HG02759 (cell line): ENCODE measurements at regions not wholly inside any gene's neighbourhood (a gene's known extent, or its start where the extent isn't known, plus 50 kb on each side); places are given as distances from the start of the nearest gene placed in this dataset.
"Not testable (repeated sequence)": the region's sequence is repeated elsewhere in the genome, so short reads cannot be mapped to it uniquely, and the experiment has no call there.

ENCODE experiments used
- ATAC-seq: cut with Tn5 transposase; IDR thresholded peaks from one replicate; pipeline ENCODE4 v1.9.1; 2021; ENCODE audit warnings: mild to moderate bottlenecking, moderate library complexity; ENCODE audit not compliant: unreplicated experiment

DNA sequence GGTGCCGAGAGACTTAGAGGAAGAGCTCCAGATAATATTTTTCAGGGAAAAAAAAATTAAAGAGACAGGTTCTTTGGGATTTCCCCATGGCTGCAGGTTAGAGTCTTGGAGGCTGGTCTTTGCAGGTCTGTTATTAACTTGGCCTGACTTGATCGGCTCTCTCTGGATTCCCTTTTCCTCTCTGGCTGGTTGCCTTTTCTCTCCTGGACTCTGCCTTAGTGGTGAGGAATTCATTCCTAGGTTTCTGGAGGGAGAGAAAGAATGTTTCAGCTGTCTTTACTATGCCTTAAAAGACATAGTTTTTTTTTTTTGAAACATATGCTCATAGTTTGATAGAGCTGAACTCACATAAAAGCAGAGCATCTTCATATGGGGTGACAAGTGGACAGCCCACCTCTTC lies 336.3 kb downstream of the BMP4 start:
- ATAC-seq = no peak

DNA sequence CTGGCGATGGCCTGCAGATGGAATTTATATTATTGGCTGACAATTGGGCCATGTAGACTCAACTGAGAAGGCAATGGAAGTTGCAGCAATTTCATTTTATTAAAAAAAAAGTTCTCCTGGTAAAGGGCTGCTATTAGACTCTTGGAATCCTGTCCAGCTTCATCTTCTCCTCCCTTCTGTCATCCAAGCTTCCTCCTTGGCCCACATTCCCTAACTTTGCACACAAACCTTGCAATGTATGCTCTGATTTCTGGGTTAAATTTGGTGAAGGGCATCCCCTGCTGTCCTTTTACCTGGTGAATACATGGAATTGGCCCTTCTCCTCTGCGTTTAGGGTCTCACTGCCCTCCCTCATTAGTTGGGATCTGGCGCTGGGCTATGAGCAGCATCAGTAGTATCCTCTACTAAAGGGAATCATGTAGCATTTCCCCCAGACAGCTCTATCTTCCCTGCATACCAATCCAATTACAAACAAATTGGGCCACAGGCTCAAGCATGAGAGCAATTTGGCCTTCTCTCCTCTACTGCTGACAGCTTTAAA lies 336.9 kb downstream of the BMP4 start:
- no peak for ATAC-seq

DNA sequence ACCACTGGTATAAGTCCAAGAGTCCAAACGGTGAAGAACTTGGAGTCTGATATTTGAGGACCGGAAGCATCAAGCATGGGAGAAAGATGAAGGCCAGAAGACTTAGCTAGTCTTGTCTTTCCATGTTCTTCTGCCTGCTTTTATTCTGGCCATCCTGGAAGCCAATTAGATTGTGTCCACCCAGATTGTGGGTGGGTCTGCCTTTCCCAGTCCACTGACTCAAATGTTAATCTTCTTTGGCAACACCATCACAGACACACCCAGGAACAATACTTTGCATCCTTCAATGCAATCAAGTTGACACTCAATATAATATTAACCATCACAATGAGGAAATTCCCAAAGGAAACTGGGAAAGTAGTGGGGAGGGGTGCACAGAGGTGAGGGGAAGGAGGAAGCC lies 340.1 kb downstream of the BMP4 start:
- not testable (repeated sequence) for ATAC-seq

DNA sequence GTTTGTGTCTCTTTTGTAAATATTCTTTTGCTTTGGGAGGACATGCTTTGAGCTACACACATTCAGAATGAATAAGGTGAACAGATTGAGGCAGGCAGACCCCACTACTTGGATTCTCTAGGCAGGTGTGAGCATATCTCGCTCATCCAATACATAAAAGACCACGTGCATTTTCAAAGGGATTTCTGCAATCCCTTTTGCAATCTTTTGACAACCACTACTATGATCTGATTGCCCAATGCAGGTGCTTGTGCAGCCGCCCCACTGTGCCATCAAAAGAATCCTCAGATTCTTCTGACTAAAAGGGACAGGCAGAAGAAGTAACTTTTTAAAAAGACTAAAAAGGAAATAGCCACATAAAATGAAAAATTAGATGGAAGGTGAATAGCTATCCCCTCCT lies 341.4 kb downstream of the BMP4 start:
- no peak for ATAC-seq

DNA sequence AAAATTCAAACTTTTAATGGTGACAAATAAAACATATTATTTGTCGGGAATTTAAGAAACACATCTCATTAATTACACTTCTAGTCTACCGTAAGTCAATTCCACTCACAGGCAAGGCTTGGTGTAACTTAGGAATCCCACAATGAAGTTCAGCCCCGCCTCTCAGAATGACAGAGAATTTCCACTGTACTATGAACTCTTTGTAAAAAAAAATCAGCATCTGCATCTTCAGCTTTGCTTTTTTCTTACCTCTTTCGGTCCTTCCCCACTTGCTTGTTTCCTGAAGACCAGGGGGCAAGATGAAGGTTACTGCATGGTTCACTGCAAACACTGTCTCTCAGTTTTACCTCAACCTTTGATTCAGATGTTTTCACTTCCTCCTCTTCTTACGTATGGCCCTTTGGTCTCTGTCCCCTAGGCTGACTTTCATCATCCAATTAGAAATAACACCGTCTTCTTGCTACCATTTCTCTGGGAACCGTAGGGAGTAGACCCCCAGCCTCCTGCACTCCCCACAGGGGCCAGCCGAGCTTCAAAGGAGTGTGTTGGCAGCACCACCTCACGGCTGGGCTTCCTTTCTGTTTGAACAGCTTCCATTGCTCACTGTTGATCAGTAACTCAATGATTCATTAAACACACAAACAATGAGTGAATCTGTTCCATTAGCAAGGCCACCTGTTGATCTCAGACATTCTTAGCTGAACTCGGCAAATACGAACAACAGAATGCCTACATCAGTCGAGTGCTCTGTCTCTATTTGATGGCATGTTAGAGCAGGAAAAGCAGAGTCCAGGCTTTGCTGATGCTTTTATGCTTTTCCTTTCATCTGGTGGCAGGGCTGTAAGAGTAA lies 343.0 kb downstream of the BMP4 start:
- peak; percentile 93 for ATAC-seq

DNA sequence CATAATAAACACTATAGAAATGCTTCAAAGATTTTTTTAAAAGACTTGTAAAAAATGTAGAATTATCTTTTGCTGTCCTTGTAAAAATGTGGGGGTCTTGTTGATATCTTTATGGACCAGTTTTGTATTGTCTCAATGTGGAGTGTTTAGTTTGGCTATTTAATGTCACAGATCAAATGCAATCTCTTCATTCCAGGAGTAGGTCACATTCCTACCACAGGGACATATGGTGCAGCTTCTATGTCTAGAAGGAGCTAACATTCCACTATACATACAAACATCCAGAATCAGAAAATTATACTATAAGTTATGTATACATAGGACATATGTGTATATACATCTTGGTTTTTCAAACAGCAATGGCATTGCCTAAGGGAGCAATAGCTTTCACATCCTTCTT lies 345.7 kb downstream of the BMP4 start:
- no peak for ATAC-seq

DNA sequence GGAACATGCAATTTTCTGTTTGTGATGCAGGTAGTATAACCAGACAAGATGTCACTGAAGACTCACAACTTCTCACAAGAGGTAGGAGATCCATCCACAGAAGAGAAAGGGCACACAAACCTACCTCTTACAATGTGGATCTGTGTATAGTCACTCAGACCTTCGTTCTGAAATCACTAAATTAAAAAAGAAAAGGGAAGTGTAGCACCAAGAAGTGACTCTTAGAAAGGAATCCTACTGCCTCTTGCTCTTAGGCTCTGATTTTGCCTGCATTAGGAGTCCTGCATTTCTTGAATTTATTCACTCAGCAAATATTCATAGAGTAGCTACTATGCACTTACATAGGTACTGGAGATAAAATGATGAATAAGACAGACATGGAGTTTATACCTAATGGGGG lies 347.6 kb downstream of the BMP4 start:
- ATAC-seq = no peak

DNA sequence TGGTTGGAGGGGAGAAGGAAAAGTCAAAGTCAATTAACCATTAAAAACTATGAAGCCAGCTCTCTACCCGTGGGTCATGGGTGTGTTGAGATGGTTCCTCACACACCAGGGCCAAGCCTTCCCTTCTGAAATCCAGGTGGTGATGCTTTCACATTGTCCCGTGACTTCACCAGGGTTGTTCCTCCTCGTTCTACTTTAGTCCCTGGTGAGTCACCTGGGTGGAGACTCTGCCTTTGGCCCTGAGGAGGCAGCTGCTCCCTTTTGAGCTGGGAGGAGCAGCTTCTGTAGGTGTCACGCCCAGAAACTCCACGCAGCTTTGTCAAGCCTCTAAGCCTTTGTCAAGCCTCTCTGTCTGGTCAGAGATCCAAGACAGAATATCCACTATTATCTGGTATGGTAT lies 348.3 kb downstream of the BMP4 start:
- peak; percentile 49 for ATAC-seq

DNA sequence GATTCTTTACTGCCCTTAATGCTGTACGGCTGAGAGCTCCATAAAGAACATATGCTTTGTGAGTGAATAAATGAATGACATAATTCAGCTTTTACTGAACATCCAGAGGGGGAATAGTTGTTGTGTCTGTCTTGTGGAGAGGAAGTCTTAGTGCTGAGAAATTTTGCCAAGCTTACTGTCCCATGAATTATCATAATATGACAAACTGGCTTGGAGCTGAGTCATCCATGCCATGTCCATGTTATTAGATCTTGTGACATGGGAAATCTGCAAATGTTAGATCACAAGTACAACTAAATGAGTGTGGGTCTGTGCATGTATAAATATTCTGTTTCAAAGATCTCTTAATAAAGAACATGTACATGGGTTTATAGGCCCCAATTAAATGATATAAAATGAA lies 350.4 kb downstream of the BMP4 start:
- no peak for ATAC-seq

DNA sequence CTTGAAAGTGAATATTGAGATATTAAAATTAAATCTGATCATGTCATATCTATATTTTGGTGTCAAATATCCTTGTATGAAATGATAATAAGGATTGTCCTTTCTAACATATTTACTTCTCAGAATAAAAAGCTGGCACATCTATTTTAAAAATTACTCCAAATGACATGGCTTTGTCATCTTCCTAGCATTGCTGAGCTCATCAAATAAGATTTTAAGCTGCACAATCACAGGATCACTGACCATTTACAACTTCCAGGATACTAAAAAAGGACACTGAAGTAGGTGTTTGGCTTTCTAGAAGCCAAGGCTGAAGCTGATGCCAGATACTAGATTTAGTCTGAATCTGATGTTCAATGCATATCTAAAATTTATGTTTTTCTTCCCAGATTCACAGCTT lies 351.1 kb downstream of the BMP4 start:
- ATAC-seq = no peak

DNA sequence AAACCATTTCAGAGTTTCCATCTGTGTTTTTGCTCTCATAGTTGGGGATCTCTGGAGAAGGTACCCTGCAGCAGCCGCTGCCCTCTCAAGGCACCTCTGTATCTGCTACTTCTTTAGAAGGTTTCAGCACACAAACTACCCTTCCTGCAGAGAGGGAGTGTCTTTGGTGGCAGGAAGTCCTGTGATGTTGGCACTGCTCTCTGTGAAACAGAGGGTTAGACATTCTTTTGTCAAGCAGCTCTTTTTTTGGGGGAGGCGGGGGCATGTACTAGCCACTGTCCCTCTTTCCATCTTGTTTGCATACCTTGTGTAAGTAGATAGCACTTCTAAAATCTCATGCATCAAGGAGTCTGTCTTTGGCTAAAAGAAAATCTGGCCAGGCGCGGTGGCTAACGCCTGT lies 352.6 kb downstream of the BMP4 start:
- ATAC-seq = no peak

DNA sequence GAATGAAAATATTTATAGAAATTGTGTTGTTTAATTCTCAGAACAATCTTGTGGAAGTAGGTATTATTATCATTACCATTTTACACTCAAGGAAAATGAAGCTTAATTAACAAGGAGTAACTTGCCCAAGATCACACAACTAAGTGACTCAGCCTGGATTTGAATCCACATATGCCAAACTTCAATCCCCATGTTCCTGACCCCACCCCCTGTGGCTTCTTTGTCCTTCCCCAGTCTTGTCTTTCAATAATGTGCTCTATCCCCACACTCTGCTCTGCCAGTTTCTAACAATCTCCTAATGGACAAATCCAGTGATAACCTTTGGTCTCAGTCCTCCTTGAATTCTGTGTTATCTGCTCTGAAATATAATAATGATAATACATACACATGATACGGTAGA lies 355.2 kb downstream of the BMP4 start:
- no peak for ATAC-seq

DNA sequence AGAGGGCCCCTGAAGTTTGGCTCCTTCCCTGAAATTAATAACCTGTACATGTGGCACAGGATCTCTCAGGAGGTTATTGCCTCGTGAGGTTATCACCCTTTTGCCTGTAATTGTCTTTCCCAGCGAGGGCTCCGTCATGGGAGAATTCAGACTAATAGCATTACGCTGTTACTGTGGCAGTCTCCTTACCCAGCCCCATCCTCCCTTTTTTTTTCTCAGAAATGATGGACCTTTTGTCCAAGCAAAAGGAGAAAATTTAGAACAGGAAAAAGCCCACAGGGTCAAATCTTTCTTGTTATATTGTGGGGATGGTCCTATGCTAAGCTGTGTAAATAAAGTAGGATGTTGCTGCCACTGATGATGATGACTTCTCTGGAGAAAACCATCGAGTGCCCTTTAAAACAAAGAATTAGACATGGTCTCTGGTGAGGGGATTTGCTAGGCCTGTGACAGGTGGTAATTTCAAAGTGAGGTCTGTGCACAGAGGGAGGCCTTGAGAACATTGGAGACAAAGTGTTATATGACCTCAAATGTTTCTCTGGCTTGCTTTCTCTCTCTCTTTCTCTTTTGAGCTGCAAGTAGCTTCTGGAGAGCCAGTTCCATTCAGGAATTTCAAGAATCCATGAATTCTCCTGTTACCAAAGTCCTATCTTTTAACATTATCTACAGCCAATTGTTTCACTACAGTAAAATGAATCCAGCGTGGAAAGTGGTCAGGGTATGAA lies 357.2 kb downstream of the BMP4 start:
- no peak for ATAC-seq

DNA sequence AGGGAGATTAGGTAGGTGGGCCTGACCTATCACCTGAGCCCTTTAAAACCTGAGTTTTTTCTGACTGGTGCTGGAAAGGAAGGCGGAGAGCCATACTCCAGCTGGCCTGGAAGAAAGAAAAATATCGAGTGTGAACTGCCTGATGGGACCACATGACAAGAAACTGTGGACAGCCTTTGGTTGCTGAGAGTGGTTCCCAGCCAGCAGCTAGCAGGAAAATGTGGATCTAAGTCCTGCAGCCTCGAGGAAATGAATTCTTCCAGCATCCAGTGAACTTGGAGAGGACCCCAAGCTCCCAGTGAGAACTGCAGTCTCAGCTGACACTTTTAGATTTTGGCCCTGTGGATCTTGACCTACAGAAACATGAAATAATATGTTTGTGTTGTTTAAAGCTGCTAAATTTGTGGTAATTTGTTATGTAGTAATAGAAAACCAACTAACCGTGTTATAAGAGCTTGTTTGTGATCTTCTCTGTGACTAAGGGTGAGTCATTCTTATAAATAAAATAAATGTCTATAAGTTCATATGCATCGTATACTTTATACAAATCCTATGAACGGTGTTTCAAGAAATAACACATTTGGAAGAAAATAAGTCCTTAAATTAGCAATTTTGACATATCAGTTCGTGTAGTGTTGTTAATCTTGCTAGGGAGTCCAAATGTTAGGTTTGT lies 359.6 kb downstream of the BMP4 start:
- ATAC-seq = no peak

DNA sequence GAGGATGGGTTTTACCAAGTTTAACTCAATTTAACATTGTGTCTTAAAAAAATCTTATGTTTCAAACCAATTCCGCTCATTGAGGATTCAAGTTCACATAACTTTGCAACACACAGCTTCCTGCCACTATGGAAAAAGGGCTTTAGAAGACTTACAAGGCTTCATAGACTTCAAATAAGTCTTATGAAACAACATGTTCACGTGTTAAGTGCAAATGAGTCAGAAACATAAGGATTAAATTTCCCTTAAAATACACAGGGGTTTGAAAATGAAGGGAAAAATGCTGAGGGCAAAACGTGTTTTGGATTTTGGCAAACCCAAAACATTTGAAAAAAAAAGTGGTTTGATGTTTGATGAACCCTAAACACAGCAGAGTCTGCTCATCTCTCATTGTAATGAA lies 364.8 kb downstream of the BMP4 start:
- no peak for ATAC-seq

DNA sequence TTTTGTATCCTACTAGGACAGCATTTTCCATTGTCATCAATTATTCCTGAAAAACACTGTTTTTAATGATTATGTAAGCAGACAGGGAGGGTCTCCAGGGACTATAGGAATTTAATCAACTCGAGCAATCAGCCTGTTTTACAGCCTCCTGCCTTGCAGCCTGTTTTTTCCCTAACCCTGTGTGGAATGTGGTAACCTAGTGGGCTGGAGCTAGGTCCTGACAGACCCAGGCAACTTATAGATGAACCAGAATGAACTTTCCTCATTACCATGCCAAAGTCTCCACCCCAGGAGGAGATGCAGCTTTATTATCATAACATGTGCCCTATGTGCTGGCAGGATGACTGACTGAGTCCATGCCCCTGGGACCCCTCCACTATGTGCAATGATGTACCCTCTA lies 375.1 kb downstream of the BMP4 start:
- ATAC-seq = no peak

DNA sequence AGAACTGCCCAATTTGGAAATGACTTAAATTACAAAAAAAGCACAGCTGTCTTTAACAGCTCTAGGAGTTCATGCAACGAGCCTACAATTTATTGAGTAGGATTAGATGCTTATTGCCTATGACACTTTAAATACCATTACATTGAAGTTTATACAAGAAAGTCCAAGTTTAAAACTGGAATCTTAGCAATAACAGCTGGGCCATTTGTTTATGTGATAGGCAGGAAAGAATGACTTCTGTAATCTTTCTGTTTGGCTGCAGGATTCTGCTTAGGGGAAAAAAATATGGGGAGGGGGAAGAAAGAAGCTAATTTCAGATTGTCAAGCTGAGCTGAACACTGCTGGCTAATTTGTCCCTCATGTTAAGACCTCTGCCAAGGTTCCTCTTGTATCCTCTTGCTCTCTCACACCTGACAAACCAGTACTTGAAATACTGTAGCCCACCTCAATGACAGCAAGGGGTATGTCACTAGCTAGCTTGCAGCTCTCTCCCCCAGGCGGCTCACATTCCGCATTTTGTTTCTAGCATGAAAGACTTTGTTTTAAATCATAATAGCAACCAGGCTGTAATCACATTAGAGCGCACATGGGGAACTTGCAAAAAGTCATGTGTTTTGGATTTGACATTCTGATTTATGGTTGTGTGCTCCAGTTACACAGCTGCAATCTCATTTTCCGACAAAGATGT lies 384.8 kb downstream of the BMP4 start:
- ATAC-seq = no peak

DNA sequence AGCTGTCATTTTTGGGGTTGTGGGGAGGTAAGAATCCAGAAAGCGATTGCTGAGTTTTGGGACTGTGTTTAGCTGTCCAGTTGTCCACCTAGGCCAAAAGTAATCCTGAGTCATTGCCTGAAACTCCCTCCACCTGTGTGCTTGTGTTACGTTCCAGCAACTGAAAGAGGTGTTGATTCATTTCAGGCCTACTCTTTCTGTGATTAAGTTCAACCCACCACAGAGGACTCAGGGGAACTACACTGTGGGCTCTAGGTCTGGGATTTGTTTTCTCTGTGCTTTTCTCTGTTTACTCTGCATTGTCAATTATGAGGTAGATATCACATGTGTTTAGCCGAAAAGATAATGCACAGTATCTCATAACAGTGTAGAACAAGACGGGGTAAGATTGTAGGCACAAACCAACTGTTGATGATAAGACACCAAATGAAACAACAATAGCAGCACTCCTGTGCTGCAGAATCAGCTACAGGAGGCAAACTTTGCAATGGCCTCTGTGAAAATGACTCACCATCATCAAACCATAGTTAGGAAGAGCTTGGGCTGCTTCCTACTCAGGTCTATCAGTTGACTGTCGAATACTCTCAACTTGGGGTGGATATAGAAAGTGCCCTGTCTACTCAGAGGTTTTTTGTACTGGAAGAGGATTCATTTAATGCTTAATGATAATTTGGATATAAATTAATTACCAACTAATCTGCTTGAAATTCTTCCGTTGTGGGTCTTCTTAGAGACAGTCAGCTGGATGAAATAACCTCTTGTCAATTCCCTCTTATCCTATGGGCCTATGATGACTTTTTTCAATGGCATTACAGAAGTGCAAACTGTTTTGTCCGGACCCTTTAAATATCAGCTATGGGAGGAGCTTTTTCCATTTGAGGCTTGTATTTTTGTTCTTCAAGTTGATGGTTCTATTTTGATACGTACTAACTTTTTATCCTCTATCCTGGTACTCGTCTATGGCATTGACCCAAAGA lies 385.9 kb downstream of the BMP4 start:
- ATAC-seq = peak; percentile 98

DNA sequence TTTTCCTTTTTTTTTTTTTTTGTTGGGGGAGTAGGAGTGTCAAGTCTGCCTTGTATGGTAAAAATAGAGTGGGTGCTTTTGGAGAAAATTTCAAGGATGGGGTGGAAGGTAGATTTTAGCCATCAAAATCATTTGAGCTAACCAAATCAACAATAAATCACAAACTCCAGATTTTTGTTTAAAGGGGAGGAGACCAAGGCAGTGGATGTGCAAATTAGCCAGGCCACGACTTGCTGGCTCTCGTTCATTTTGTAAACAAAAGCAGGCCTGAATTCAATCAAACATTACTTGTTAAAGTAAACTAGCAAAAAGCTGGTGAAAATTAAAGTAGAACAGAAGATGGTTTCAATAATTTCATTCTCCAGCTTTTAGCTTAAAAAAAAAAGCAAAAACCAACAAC lies 387.2 kb downstream of the BMP4 start:
- ATAC-seq = no peak

DNA sequence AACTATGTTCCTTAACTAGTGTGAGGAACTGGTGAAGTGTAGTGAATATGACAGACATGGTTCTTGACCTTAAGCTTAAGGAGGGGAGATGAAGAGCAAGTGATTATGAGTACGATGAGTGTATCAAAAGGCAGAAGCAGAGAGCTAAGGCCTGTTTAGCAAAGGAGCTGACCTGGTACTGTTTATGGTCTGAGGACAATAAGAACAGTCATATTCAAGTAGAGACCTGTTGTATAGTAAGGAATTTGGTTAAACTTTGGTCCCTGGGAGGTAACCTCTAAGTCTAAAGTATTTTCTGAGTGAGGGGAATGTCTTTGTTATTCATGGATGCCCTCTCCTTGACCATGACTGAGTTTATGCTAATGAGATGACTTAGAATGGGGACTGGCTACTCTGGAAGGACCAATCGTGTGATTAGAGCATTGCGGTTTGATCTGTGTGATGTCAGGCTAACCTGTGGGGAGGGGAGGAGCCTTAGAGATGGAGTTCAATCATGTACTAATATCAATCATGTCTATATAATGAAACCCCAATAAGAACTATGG lies 389.3 kb downstream of the BMP4 start:
- ATAC-seq = no peak
